ENCODE measurements at regions not wholly inside any gene's neighbourhood (a gene's known extent, or its start where the extent isn't known, plus 50 kb on each side); places are given as distances from the start of the nearest gene placed in this dataset.

DNA sequence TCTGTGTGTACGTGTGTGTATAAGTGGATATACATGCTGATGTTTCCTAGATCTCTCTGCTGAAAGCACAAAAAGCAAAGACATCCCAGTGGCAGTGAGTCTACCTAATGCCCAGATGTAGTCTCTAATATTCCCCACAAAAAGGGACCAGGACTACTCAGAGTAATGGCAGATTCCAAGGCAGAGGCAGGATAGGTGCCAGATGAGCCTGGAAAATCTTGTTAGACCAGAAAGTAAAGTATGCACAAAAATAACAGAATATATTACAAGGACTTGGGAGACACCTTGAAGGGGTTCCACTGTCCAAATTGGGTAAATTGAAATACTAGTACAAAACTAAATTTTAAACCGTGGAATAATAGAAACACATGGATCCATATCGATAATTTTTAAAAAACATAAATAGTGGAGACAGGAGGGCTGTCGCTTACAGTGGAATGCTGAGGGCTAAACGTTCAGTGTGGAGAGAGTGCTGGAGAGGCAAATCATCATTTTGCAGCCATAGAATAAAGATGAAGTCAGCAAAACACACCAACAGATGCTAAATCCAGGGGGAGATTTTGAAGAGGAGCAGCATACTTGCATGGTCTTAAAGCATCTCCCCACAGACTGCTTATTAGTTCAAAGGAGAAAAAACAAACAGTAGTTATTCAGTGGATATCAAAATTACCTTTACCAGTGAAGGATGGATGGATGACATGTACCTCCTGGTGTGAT, 123.4 kb upstream of the TSPAN5 start:
- no peaks in the 10 kb centered on the region for H3K4me1 Mint-ChIP-seq (ENCODE audit: low read depth)
- H3K36me3 Mint-ChIP-seq, result no peaks in the 10 kb centered on the region
- no peaks in the 10 kb centered on the region for H3K27me3 Mint-ChIP-seq
- no peaks in the 10 kb centered on the region for H3K9me3 Mint-ChIP-seq (ENCODE audit: low read depth)
- no peak overlapping the region for H3K27ac Mint-ChIP-seq
- H3K4me3 Mint-ChIP-seq, result no peak overlapping the region

DNA sequence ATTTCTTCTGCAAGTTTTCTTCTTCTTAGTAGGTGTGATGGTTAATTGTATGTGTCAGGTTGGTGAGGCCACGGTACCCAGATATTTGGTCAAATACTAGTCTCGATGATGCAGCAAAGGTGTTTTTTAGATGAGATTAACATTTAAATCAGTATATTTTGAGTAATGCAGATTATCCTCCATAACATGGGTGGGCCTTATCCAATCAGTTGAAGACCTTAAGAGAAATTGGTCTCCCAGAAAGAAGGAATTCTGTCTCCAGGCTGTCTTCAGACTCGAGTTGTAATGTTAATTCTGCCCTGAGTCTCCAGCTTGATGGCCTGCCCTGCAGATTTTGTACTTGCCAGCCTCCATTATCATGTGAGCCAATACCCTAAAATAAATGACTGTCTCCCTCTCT, 122.5 kb upstream of the TSPAN5 start:
- Mint-ChIP-seq H3K9me3 (ENCODE audit: low read depth) (no peaks in the 10 kb centered on the region), H3K36me3 (no peaks in the 10 kb centered on the region), H3K4me1 (ENCODE audit: low read depth) (no peaks in the 10 kb centered on the region), H3K27ac (no peak overlapping the region), H3K4me3 (no peak overlapping the region), H3K27me3 (no peaks in the 10 kb centered on the region)

DNA sequence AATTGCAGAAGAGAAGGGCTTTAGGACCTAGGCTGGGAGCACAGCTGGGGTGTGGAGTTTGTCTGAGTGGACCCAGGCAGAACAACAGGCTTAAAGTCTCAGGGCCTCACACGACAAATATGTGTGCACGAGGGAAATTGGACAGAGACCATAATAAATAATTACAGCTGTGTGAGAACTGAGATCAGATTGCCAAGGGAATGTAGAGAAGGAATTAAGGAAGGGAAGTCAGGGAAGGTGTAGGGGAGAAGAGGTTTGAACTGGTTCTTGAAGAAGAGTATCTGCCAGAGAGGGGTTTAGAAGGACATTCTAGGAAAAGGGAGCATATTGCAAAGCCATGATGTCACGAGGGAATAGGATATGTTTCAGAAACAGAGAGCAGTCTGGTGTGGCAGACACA, 120.7 kb upstream of the TSPAN5 start:
- H3K4me3 Mint-ChIP-seq, result no peak overlapping the region

DNA sequence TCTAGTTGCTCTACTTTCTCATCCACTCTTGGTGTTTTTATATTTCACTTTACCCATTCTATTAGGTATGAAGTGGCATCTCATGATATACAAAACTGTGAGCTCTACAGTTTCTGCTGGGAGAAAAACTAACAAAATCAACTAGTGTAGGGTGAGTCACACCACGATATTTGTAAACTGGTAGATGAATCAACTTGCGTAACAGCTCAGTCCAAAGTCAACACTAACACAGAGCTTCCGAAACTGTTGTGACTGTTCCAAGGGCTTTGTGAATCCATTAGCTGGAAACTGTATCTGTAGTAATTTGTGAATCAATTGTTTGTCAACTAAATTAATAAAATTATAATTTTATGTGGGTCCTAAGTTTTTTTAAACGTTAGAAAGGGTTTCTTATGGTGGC, 119.8 kb upstream of the TSPAN5 start:
- H3K9me3 Mint-ChIP-seq (ENCODE audit: low read depth), result no peaks in the 10 kb centered on the region
- no peak overlapping the region for H3K4me3 Mint-ChIP-seq
- no peaks in the 10 kb centered on the region for H3K4me1 Mint-ChIP-seq (ENCODE audit: low read depth)
- no peaks in the 10 kb centered on the region for H3K36me3 Mint-ChIP-seq
- H3K27me3 Mint-ChIP-seq, result no peaks in the 10 kb centered on the region
- H3K27ac Mint-ChIP-seq, result no peak overlapping the region

More for the DNA sequence above, 120.7 kb upstream of the TSPAN5 start:
- H3K9me3 Mint-ChIP-seq (ENCODE audit: low read depth), result no peaks in the 10 kb centered on the region
- no peak overlapping the region for H3K27ac Mint-ChIP-seq
- no peaks in the 10 kb centered on the region for H3K36me3 Mint-ChIP-seq
- no peaks in the 10 kb centered on the region for H3K27me3 Mint-ChIP-seq
- H3K4me1 Mint-ChIP-seq (ENCODE audit: low read depth), result no peaks in the 10 kb centered on the region

DNA sequence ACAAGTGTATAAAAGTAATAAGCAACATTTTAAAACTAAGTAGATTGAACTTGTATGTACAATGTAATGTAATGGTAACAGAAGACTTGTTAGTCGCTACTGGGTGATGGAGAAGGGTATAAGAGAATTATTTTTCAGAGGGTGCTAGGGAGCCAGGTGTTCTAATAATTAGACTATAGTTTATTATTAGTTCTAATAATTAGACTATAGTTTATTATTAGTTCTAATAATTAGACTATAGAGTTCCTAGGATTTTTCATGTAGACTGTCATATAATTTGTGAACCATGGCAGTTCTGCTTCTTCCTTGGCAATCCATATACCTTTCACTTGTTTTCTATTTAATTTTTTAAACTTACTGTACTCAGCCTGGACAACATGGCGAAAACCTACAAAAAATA, 117.3 kb upstream of the TSPAN5 start:
- Mint-ChIP-seq H3K36me3 (no peaks in the 10 kb centered on the region), H3K9me3 (ENCODE audit: low read depth) (no peaks in the 10 kb centered on the region), H3K27ac (no peak overlapping the region), H3K4me1 (ENCODE audit: low read depth) (no peaks in the 10 kb centered on the region), H3K4me3 (no peak overlapping the region), H3K27me3 (no peaks in the 10 kb centered on the region)

DNA sequence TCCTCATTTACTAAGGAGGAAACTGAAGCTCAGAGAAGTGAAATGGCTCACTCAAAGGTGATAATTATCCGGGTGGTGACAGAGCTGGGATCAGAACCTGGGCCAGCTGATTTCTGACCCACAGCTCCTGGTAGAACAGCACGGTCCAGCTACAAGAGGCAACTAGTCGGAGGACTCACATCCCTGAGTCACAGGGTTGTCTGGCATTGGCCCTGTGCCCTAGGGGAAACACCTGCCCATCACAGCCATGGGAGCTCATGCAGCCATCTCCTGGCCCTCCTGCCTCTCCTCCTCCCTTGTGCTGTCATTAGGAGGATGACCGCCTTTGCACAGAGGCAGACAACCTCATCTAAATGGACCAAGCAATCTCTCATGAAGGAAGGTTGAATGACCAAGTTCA, 115.2 kb upstream of the TSPAN5 start:
- Mint-ChIP-seq H3K36me3 (peaks cover 6% of the 10 kb centered on the region), H3K4me3 (no peak overlapping the region), H3K4me1 (ENCODE audit: low read depth) (no peaks in the 10 kb centered on the region), H3K9me3 (ENCODE audit: low read depth) (peaks cover 15% of the 10 kb centered on the region), H3K27me3 (no peaks in the 10 kb centered on the region), H3K27ac (no peak overlapping the region)

DNA sequence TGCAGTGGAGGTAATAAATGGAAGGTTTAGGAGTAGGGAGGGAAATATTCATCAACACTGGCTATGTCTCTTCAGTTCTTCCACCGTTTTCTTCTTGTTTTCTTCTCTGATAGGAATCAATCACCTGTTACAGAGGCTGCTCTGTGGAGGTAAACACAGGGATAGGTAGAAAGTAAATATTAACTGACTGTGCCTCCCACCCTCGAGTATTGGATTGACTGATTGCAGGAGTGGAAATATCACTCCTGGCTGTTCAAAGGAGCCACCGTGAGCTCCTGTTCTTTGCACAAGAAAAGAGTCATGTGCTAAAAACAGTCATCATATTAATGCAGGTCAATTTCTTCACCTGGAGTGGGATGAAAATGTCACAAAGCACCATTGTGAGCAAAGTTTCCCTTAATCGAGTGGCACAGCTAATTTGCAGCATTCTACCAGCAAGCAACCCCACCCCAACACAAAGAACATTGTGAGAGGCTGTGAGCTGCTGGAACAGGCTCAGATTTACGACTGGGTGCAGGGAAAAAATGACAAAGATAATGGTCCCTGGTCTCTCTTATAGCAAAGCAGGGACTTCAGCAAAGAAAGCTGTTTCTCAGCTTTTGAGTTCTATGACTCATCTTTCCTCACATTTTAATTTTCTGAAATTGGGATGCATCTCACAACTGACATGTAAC, 113.7 kb upstream of the TSPAN5 start:
- H3K27ac Mint-ChIP-seq, result no peak overlapping the region

DNA sequence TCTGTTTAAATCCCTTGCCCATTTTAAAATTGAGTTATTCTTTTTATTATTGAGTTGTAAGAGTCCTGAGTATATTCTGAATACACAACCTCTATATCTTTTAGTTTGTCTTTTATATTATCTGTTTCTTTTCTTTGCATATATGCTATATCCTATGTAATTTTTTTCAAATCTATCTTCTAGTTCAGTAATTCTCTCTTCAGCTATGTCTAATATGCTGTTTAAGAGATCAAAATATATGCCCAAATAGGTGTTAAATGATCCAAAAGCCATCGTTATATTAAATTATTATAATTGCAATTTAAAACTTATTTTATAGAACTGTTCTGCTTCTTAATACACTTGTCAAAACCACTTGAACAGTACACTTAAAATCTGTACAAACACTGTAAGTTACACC, 107.4 kb upstream of the TSPAN5 start:
- no peak overlapping the region for H3K4me3 Mint-ChIP-seq
- H3K9me3 Mint-ChIP-seq (ENCODE audit: low read depth), result peaks cover 37% of the 10 kb centered on the region
- no peaks in the 10 kb centered on the region for H3K27me3 Mint-ChIP-seq
- no peak overlapping the region for H3K27ac Mint-ChIP-seq
- H3K36me3 Mint-ChIP-seq, result peaks cover 14% of the 10 kb centered on the region
- H3K4me1 Mint-ChIP-seq (ENCODE audit: low read depth), result no peaks in the 10 kb centered on the region

More for the DNA sequence above, 113.7 kb upstream of the TSPAN5 start:
- H3K4me3 Mint-ChIP-seq, result no peak overlapping the region
- no peaks in the 10 kb centered on the region for H3K4me1 Mint-ChIP-seq (ENCODE audit: low read depth)
- peaks cover 15% of the 10 kb centered on the region for H3K9me3 Mint-ChIP-seq (ENCODE audit: low read depth)
- H3K27me3 Mint-ChIP-seq, result no peaks in the 10 kb centered on the region
- peaks cover 9% of the 10 kb centered on the region for H3K36me3 Mint-ChIP-seq

DNA sequence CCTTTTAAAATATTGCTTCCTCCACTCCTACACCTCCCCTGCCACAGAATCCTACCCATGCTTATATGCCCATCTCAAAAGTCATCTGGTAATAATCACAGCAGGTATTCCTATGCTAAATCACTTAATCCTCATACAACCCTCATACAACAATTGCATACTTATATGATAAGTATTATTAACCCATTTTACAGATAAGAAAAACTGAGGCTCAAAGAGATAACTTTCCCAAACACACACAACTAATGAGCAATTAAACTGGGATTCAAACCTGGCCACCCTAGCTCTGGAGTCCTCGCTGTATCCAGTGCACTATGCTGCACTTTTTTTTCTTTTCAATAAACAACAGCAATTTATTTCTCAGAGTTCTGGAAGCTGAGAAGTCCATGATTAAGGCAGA, 99.8 kb upstream of the TSPAN5 start:
- Mint-ChIP-seq H3K36me3 (no peaks in the 10 kb centered on the region), H3K4me1 (ENCODE audit: low read depth) (peaks cover 2% of the 10 kb centered on the region), H3K27ac (no peak overlapping the region), H3K4me3 (no peak overlapping the region), H3K9me3 (ENCODE audit: low read depth) (no peaks in the 10 kb centered on the region), H3K27me3 (no peaks in the 10 kb centered on the region)

DNA sequence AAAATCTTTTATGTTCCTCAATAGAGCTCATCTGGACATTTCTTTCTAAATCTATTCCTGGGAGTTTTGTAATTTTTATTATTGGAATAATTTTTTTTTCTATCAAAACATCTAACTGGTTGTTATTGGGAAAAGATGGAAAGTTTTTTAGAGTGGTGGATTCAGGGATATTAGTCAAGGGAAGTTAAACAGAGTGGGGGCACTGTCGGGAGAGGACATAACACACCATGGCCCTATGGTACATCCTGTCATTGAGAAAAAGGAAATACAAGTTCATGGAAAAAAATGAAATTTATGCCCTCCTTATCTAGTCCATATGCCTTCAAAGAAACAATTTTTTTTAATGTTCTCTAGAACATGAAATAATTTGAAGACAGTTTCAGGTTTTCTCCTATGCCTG, 96.3 kb upstream of the TSPAN5 start:
- Mint-ChIP-seq H3K27ac (no peak overlapping the region), H3K27me3 (no peaks in the 10 kb centered on the region), H3K36me3 (no peaks in the 10 kb centered on the region), H3K4me1 (ENCODE audit: low read depth) (peaks cover 1% of the 10 kb centered on the region), H3K9me3 (ENCODE audit: low read depth) (no peaks in the 10 kb centered on the region), H3K4me3 (no peak overlapping the region)

DNA sequence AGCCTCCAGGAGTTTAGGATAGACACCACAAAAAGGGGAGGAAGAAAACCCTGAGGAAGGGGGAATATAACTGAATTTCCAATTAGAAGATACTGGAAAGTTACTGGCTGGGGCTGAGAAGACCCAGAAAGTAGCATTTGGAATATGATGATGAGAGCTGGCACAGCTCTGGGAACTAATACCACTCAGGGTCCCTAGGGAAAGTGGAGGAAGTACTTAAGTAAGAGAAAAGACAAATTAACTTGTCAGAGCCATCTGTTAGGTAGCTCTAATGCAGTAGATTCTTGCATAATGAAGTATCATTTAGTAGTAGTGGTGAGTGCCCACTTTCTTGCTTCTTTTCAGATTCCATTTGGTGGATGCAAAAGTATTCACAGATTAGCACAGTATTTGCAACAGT, 90.8 kb upstream of the TSPAN5 start:
- Mint-ChIP-seq H3K4me3 (no peak overlapping the region), H3K27me3 (no peaks in the 10 kb centered on the region), H3K4me1 (ENCODE audit: low read depth) (no peaks in the 10 kb centered on the region), H3K27ac (no peak overlapping the region), H3K9me3 (ENCODE audit: low read depth) (no peaks in the 10 kb centered on the region), H3K36me3 (no peaks in the 10 kb centered on the region)

DNA sequence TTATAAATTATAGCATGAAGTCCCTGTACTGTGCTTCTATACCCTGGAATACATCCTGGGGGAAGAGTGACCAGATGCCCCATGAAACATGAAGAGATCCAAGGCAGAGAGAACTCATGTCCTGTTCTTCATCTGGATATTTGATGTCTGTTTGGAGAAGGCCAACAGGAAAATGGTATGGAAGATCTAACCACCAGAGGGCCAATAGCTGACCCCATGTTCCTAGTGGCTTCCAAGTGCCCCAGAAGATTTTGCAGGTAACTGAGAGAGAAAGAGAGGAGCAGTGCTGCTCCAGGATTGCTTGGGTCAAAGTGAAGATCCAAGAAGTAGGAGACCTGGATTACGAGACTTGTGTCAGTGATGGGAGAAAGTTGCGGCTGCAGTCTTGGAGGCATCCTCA, 90.2 kb upstream of the TSPAN5 start:
- H3K4me3 Mint-ChIP-seq, result no peak overlapping the region
- no peaks in the 10 kb centered on the region for H3K4me1 Mint-ChIP-seq (ENCODE audit: low read depth)
- H3K27me3 Mint-ChIP-seq, result no peaks in the 10 kb centered on the region
- no peaks in the 10 kb centered on the region for H3K9me3 Mint-ChIP-seq (ENCODE audit: low read depth)
- H3K36me3 Mint-ChIP-seq, result no peaks in the 10 kb centered on the region
- H3K27ac Mint-ChIP-seq, result no peak overlapping the region

DNA sequence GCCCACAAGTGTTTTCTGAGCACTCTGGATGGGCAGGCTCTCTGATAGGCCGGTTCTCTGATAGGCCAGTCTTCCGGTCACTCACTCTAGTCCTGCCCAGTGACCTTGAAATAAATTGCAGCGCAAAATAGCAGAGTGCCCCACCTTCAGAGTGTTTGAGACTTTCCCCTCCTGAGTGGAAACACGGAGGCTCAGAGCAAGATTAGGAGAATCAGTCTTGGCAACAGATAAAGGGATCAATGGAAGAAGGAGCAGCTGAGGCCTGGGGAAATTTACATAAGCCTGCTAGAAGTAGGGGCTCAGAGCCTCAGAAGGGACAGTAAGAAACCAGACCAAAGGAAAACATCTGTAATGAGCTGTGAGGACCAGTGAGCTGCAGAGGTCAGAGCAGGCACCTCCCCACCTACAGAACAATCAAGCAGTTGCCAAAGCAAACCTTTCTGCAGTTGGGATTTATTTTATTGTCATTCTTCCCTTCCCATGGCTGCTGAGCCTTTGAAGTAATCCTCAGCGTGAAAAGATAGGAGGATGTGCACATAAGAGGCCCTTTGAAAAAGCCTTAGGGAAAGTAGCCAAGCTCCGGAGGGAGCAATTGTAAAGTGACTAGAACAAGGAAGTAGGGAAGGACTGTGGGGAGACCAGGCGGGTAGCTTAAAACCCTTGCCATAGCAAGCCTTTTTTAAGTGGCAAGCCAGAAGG, 89.1 kb upstream of the TSPAN5 start:
- Mint-ChIP-seq H3K4me1 (ENCODE audit: low read depth) (no peaks in the 10 kb centered on the region), H3K36me3 (no peaks in the 10 kb centered on the region), H3K27ac (no peak overlapping the region), H3K4me3 (no peak overlapping the region), H3K9me3 (ENCODE audit: low read depth) (no peaks in the 10 kb centered on the region), H3K27me3 (no peaks in the 10 kb centered on the region)

DNA sequence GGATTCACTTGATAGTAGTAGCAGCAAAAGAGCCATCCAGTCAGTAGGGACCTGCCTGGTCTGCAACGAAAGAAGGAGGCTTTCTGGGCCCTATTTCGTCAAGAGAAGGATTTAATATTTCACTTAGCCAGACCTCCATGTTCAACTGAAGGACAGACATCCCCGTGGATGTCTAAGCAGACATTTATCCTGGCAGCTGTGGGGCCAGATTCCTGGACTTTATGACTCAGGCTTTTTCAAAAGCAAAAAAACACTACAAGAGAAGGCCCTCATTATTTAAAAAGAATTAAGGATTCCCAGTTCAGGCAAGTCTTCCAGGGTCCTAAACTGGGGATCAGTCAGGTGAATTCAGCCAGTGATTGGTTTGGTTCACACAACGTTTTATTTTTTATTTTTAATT, 88.5 kb upstream of the TSPAN5 start:
- no peaks in the 10 kb centered on the region for H3K9me3 Mint-ChIP-seq (ENCODE audit: low read depth)
- H3K36me3 Mint-ChIP-seq, result no peaks in the 10 kb centered on the region
- H3K27ac Mint-ChIP-seq, result no peak overlapping the region
- H3K27me3 Mint-ChIP-seq, result no peaks in the 10 kb centered on the region
- H3K4me1 Mint-ChIP-seq (ENCODE audit: low read depth), result no peaks in the 10 kb centered on the region
- H3K4me3 Mint-ChIP-seq, result no peak overlapping the region

DNA sequence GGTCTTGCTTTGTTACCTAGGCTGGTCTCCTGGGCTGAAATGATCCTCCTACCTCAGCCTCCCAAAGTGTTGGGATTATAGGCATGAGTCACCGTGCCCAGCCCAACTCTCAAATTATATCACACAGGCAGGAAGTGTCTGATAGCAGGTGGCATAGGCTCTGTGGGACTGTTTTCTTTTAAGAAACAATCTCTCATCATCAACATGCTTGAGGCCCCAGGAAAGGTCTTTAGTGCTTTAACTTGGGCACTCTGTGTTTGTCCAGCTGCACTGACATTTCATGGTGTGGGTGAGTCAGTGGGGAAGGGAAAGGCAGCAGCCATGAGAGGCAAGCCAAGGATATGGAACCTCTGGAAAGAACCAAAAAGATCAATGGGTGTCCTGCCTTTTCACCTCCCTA, 88.1 kb upstream of the TSPAN5 start:
- H3K27me3 Mint-ChIP-seq, result no peaks in the 10 kb centered on the region
- no peak overlapping the region for H3K4me3 Mint-ChIP-seq
- H3K9me3 Mint-ChIP-seq (ENCODE audit: low read depth), result no peaks in the 10 kb centered on the region
- H3K36me3 Mint-ChIP-seq, result no peaks in the 10 kb centered on the region
- H3K4me1 Mint-ChIP-seq (ENCODE audit: low read depth), result no peaks in the 10 kb centered on the region
- H3K27ac Mint-ChIP-seq, result no peak overlapping the region

Data from activated naive CD8-positive, alpha-beta T cell (primary cell).